ENCODE measurements at regions not wholly inside any gene's neighbourhood (a gene's known extent, or its start where the extent isn't known, plus 50 kb on each side); places are given as distances from the start of the nearest gene placed in this dataset.

GRCh38 chr10:121240556-121240955, 357.7 kb downstream of the FGFR2 start:
- TF ChIP-seq, protein P1, sequence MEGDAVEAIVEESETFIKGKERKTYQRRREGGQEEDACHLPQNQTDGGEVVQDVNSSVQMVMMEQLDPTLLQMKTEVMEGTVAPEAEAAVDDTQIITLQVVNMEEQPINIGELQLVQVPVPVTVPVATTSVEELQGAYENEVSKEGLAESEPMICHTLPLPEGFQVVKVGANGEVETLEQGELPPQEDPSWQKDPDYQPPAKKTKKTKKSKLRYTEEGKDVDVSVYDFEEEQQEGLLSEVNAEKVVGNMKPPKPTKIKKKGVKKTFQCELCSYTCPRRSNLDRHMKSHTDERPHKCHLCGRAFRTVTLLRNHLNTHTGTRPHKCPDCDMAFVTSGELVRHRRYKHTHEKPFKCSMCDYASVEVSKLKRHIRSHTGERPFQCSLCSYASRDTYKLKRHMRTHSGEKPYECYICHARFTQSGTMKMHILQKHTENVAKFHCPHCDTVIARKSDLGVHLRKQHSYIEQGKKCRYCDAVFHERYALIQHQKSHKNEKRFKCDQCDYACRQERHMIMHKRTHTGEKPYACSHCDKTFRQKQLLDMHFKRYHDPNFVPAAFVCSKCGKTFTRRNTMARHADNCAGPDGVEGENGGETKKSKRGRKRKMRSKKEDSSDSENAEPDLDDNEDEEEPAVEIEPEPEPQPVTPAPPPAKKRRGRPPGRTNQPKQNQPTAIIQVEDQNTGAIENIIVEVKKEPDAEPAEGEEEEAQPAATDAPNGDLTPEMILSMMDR (optimal IDR thresholded peaks at IDR 0.05 in 1 of 3, IDR thresholded peaks at IDR 0.05 in 1 of 3, conservative IDR thresholded peaks at IDR 0.05 in 1 of 3; ENCODE audit: extremely low read depth in 1 of 3, insufficient read depth in 2 of 3, low read length in 3 of 3) = no peak
- TF ChIP-seq EZH2 (IDR thresholded peaks at IDR 0.05; ENCODE audit: low read length) = no peak
